Heart right ventricle (tissue), 16 donors: ENCODE measurements at regions not wholly inside any gene's neighbourhood (a gene's known extent, or its start where the extent isn't known, plus 50 kb on each side); places are given as distances from the start of the nearest gene placed in this dataset.

Experiments used
- ATAC-seq, 8 donors: fragments of 200-7000 bp; cut with Tn5 transposase; one replicate each; pipeline ENCODE4 v1.9.1; 2020; ENCODE audit warnings: mild to moderate bottlenecking in 8 of 8, moderate library complexity in 8 of 8, moderate number of reproducible peaks in 1 of 8
- DNase-seq, 2 donors: peaks; one replicate each; pipeline ENCODE4 v3.0.0-alpha.2; 2020
- H3K27ac ChIP-seq, 10 donors: fragments of 200-600 bp; sonication (generic) in 2 of 10; one replicate each; pipeline versions ENCODE4 v1.5.0 to v1.8.0; 2020 to 2022; ENCODE audit warnings: mild to moderate bottlenecking in 3 of 10
- H3K27me3 ChIP-seq, 7 donors: fragments of 200-600 bp; one replicate each; pipeline ENCODE4 v1.8.0; 2021 to 2022; ENCODE audit warnings: mild to moderate bottlenecking in 2 of 7
- H3K36me3 ChIP-seq, 9 donors: fragments of 200-600 bp; sonication (generic) in 1 of 9; one replicate each; pipeline versions ENCODE4 v1.5.0 to v1.8.0; 2020 to 2022; ENCODE audit warnings: mild to moderate bottlenecking in 2 of 9
- H3K4me1 ChIP-seq, 9 donors: fragments of 200-600 bp; sonication (generic) in 1 of 9; one replicate each; pipeline versions ENCODE4 v1.5.0 to v1.8.0; 2020 to 2022; ENCODE audit warnings: mild to moderate bottlenecking in 4 of 9
- H3K4me3 ChIP-seq, 10 donors: fragments of 200-600 bp; sonication (generic) in 2 of 10; one replicate each; pipeline versions ENCODE4 v1.5.0 to v1.8.0; 2020 to 2022; ENCODE audit warnings: mild to moderate bottlenecking in 7 of 10, moderate library complexity in 2 of 10
- H3K9me3 ChIP-seq, 11 donors: fragments of 200-600 bp in 10 of 11; sonication (generic) in 2 of 11; one replicate each; pipeline versions ENCODE4 v1.5.0 to v1.8.0; 2013 to 2022; ENCODE audit warnings: mild to moderate bottlenecking in 2 of 11, control low read depth in 1 of 11, moderate library complexity in 1 of 11
- CTCF ChIP-seq, 9 donors: fragments of 200-600 bp; sonication (generic) in 2 of 9; IDR thresholded peaks; one replicate each; pipeline versions ENCODE4 v1.5.0 to v1.8.0; 2021 to 2022; ENCODE audit warnings: antibody characterized with exemption in 9 of 9, mild to moderate bottlenecking in 5 of 9, moderate library complexity in 1 of 9
- WGBS, 2 donors: extraction: QIAGEN DNeasy Blood & Tissue Kit; methylation state at CpG; one replicate each; pipeline ENCODE4 v1.1.7; 2013; ENCODE audit warnings: inconsistent platforms in 1 of 2; 5-methylcytosine and 5-hydroxymethylcytosine counted together
- intact Hi-C, 10 donors: fragments of 100-400 bp; cut with DNase I; formaldehyde crosslinking; loops; one replicate each; pipeline versions ENCODE4 v1.11.1 to v1.14.2; 2022
- donor health status: Arrhythmogenic right ventricular cardiomyopathy.
- donor health status: ischemic (EF 13 %, LVEDD 7.1; RV severe dilation, severe dysfunction).
- donor health status: healthy with polysubstance abuse.
- donor health status: DM: no; HTN: yes; CAD: no.
- donor health status: DM: no; HTN: no; CAD: no.
- donor health status: ischemic (EF 25% LVEDD 6.9; RV normal size, moderate dysfunction).
- donor health status: ischemic (EF 25% LVEDD 5.7; RV mildly dilated, moderate dysfunction).
- donor health status: healthy.
- donor health status: DM: yes; HTN: yes; CAD: no.
- donor health status: Ischemic cardiomyopathy.
- donor health status: ischemic (EF 35%, LVEDD 5.7; RV mildly dilated, moderate dysfunction).
- donor health status: nonischemic (EF 11% LVEDD 7.7; RV severe dilation, severe dysfunction).
- donor health status: DM: yes; HTN: yes; CAD: no.
- donor health status: PGD.
- donor health status: ischemic (EF 29% LVEDD 5.4; RV normal size, mild dysfunction).
- donor health status: nonischemic (EF 23%, LVEDD 6.1; RV moderate dilation, normal function).

GRCh38 chr12:75717902-75718301 lies 206.5 kb upstream of the KRR1 start:
- Histone ChIP-seq H3K9me3 (no peaks in the 10 kb centered on the region), H3K36me3 (no peaks in the 10 kb centered on the region), H3K27me3 (no peaks in the 10 kb centered on the region), H3K4me1 (peaks cover 9 to 31% (median 25%) of the 10 kb centered on the region in 9 donors), H3K27ac (no peak overlapping the region), H3K4me3 (no peak overlapping the region)
- no peak for TF ChIP-seq CTCF (IDR thresholded peaks at IDR 0.05)
- DNase-seq = no peak
- no peak for ATAC-seq
- intact Hi-C loops = loop anchor here in 2 of 10 donors (10.0 kb wide), 2 partner anchors 153 to 307 kb away; no protein-coding TSS in a partner anchor

GRCh38 chr12:75716291-75717025 lies 205.0 kb upstream of the KRR1 start:
- Histone ChIP-seq H3K4me3 (no peak overlapping the region), H3K36me3 (no peaks in the 10 kb centered on the region), H3K27ac (no peak overlapping the region), H3K4me1 (peaks cover 8 to 27% (median 17%) of the 10 kb centered on the region in 9 donors), H3K9me3 (no peaks in the 10 kb centered on the region), H3K27me3 (no peaks in the 10 kb centered on the region)
- intact Hi-C loops = loop anchor here in 2 of 10 donors (10.0 kb wide), 2 partner anchors 152 to 308 kb away; no protein-coding TSS in a partner anchor
- WGBS, 2 donors = 84 to 86% methylated on average over 5 of the region's 5 CpGs
- ATAC-seq (no peak), DNase-seq (no peak)
- TF ChIP-seq CTCF (IDR thresholded peaks at IDR 0.05) = no peak

- TF ChIP-seq CTCF (IDR thresholded peaks at IDR 0.05) = no peak
- no peak for ATAC-seq
- 94 to 96% methylated on average over 6 of the region's 6 CpGs for whole genome bisulfite sequencing, 2 donors
Observed at GRCh38 chr12:75715682-75716081, 204.3 kb upstream of the KRR1 start.

DNA sequence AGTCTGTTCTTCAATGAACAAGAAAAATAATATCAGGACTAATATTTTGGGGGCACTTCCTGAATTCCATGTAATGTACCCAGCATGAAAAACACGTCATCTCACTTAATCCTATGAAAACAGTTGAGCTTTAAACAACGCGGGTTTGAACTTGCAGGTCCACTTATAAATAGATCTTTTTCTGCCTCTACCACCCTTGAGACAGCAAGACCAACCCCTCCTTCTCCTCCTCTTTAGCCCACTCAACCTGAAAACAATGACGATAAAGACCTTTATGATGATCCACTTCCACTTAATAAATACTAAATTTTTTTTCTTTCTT lies 203.9 kb upstream of the KRR1 start:
- 94 to 95% methylated on average over 4 of the region's 4 CpGs for WGBS, 2 donors
- no peak for TF ChIP-seq CTCF (IDR thresholded peaks at IDR 0.05)
- Histone ChIP-seq H3K4me1 (peaks cover 0 to 24% (median 7%) of the 10 kb centered on the region in 9 donors), H3K27me3 (no peaks in the 10 kb centered on the region), H3K4me3 (no peak overlapping the region), H3K36me3 (no peaks in the 10 kb centered on the region), H3K27ac (no peak overlapping the region), H3K9me3 (no peaks in the 10 kb centered on the region)
- intact Hi-C loops = loop anchor here in 2 of 10 donors (10.0 kb wide), 2 partner anchors 150 to 310 kb away; no protein-coding TSS in a partner anchor
- ATAC-seq (no peak), DNase-seq (no peak)

More at GRCh38 chr12:75715682-75716081, 204.3 kb upstream of the KRR1 start:
- peaks cover under 1 to 24% (median 9%) of the 10 kb centered on the region in 9 donors for H3K4me1 ChIP-seq
- no peaks in the 10 kb centered on the region for H3K9me3 ChIP-seq
- no peak for DNase-seq
- no peaks in the 10 kb centered on the region for H3K27me3 ChIP-seq
- H3K27ac ChIP-seq = no peak overlapping the region
- intact Hi-C loops = loop anchor here in 2 of 10 donors (10.0 kb wide), 2 partner anchors 151 to 309 kb away; no protein-coding TSS in a partner anchor
- H3K36me3 ChIP-seq = no peaks in the 10 kb centered on the region
- H3K4me3 ChIP-seq = no peak overlapping the region
